Gastrocnemius medialis (tissue), 4 donors: ENCODE measurements at regions not wholly inside any gene's neighbourhood (a gene's known extent, or its start where the extent isn't known, plus 50 kb on each side); places are given as distances from the start of the nearest gene placed in this dataset.

ENCODE experiments used
- ATAC-seq, 2 donors: fragments of 150-250 bp; one replicate each; pipeline ENCODE4 v1.9.1; 2016
- DNase-seq, 2 donors: peaks; one replicate each; pipeline ENCODE4 v3.0.0-alpha.2; 2019
- H3K27ac ChIP-seq, 4 donors: fragments of 200-600 bp; sonication (generic); 1 replicate in 1 of 4; 2 replicates in 3 of 4; pipeline ENCODE4 v1.5.1; 2016 to 2018; ENCODE audit warnings: mild to moderate bottlenecking in 2 of 4, moderate library complexity in 1 of 4
- H3K27me3 ChIP-seq, 3 donors: fragments of 200-600 bp; sonication (generic) in 2 of 3; 1 replicate in 1 of 3; 2 replicates in 2 of 3; pipeline versions ENCODE4 v1.5.1 to v1.6.0; 2016 to 2019; ENCODE audit warnings: mild to moderate bottlenecking in 1 of 3, moderate library complexity in 1 of 3
- H3K36me3 ChIP-seq, 2 donors: fragments of 200-600 bp; sonication (generic) in 1 of 2; one replicate each; pipeline ENCODE4 v1.5.1; 2017 to 2018
- H3K4me1 ChIP-seq, 2 donors: fragments of 200-600 bp; sonication (generic) in 1 of 2; one replicate each; pipeline ENCODE4 v1.5.1; 2016 to 2017; ENCODE audit warnings: mild to moderate bottlenecking in 2 of 2
- H3K4me3 ChIP-seq, 4 donors: fragments of 200-600 bp; sonication (generic) in 3 of 4; 1 replicate in 1 of 4; 2 replicates in 3 of 4; pipeline ENCODE4 v1.5.1; 2016 to 2019; ENCODE audit warnings: mild to moderate bottlenecking in 2 of 4
- H3K9me3 ChIP-seq, 3 donors: fragments of 200-600 bp; sonication (generic) in 2 of 3; 1 replicate in 1 of 3; 2 replicates in 2 of 3; pipeline ENCODE4 v1.5.1; 2016 to 2019
- POLR2A ChIP-seq, 2 donors: fragments of 450-650 bp; IDR thresholded peaks; one replicate each; pipeline ENCODE4 v1.6.1; 2017; ENCODE audit warnings: antibody characterized with exemption in 2 of 2, mild to moderate bottlenecking in 2 of 2, moderate library complexity in 2 of 2
- in situ Hi-C, 4 donors: fragments of 200-750 bp; cut with MboI; loops; one replicate each; pipeline versions ENCODE4 v1.15.0 to v1.8.0; 2017; ENCODE audit warnings: low sequenced_read_pairs in 4 of 4
- intact Hi-C: fragments of 100-400 bp; cut with DNase I; formaldehyde crosslinking; loops from one replicate; pipeline ENCODE4 v1.15.1; 2023; ENCODE audit warnings: low total_unique reads
- TF ChIP-seq, protein P1 (sequence below), 5 experiments: fragments of 450-650 bp in 3 of 5; fragments of 200-600 bp in 2 of 5; sonication (generic) in 2 of 5; IDR thresholded peaks in 4 of 5; conservative IDR thresholded peaks in 1 of 5; 1 replicate in 4 of 5; 2 replicates in 1 of 5; pipeline ENCODE4 v1.5.1; 2016 to 2019; ENCODE audit warnings: antibody characterized with exemption in 5 of 5, mild to moderate bottlenecking in 3 of 5, moderate library complexity in 3 of 5

DNA sequence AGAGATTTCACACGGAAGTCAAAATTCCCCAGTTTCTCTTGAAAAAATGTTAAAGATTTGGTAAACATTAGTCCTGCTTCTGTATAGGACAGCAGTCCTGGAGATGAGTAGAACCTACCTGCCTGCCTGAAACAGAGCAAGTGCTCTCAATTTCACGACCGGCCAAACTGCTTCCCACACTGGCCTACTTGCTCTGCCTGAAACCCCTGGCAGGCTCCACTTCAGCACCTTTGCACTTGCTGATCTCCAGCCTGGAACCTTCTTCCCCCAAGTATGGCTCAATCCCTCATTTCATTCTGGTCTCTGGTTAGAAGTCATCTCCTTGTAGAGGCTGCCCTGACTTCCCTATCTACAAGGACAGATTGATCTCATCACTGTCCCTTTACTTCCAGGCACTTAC is 271.4 kb downstream of the DLEU7 start:
- no peak for ATAC-seq
- Histone ChIP-seq H3K27me3 (no peaks in the 10 kb centered on the region), H3K36me3 (no peaks in the 10 kb centered on the region), H3K27ac (no peak overlapping the region), H3K4me3 (no peak overlapping the region), H3K4me1 (peaks cover 4 to 5% of the 10 kb centered on the region in 2 donors), H3K9me3 (no peaks in the 10 kb centered on the region)
- TF ChIP-seq POLR2A (IDR thresholded peaks at IDR 0.05): no peak
- TF ChIP-seq, protein P1, sequence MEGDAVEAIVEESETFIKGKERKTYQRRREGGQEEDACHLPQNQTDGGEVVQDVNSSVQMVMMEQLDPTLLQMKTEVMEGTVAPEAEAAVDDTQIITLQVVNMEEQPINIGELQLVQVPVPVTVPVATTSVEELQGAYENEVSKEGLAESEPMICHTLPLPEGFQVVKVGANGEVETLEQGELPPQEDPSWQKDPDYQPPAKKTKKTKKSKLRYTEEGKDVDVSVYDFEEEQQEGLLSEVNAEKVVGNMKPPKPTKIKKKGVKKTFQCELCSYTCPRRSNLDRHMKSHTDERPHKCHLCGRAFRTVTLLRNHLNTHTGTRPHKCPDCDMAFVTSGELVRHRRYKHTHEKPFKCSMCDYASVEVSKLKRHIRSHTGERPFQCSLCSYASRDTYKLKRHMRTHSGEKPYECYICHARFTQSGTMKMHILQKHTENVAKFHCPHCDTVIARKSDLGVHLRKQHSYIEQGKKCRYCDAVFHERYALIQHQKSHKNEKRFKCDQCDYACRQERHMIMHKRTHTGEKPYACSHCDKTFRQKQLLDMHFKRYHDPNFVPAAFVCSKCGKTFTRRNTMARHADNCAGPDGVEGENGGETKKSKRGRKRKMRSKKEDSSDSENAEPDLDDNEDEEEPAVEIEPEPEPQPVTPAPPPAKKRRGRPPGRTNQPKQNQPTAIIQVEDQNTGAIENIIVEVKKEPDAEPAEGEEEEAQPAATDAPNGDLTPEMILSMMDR (IDR thresholded peaks at IDR 0.05 in 4 of 5, conservative IDR thresholded peaks at IDR 0.05 in 1 of 5): no peak
- in situ Hi-C loops (no loop called here), intact Hi-C loops (no loop called here)
- DNase-seq: no peak

DNA sequence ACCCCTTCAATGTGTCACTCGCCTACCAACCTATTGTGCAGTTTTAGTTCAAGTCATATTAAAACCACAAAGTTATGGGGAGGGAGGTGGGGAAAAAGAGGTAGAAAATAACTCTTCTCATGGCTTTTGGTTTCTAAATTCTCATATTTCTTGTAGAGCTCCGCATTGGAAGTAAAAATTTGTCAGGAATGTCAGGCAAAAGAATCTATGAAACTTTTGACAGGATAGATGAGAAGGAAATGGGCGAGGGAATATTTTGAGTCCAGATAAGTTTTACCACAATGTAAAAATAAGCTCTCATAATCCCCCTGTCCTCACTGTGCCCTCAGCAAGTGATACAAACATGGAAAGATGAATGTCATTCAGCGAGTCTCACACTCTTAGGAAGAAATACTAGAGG is 270.4 kb downstream of the DLEU7 start:
- DNase-seq (no peak), ATAC-seq (no peak)
- TF ChIP-seq, protein P1 (IDR thresholded peaks at IDR 0.05 in 4 of 5, conservative IDR thresholded peaks at IDR 0.05 in 1 of 5): no peak
- TF ChIP-seq POLR2A (IDR thresholded peaks at IDR 0.05): no peak
- Histone ChIP-seq H3K27ac (no peak overlapping the region), H3K4me3 (no peak overlapping the region), H3K36me3 (no peaks in the 10 kb centered on the region), H3K27me3 (no peaks in the 10 kb centered on the region), H3K9me3 (no peaks in the 10 kb centered on the region), H3K4me1 (peaks cover 4 to 5% of the 10 kb centered on the region in 2 donors)
- intact Hi-C loops: no loop called here
- in situ Hi-C loops: no loop called here

- peaks cover 4 to 5% of the 10 kb centered on the region in 2 donors for H3K4me1 ChIP-seq
- no peak overlapping the region for H3K4me3 ChIP-seq
- H3K9me3 ChIP-seq: no peaks in the 10 kb centered on the region
- ATAC-seq: no peak
- no peak for TF ChIP-seq POLR2A (IDR thresholded peaks at IDR 0.05)
- TF ChIP-seq, protein P1 (IDR thresholded peaks at IDR 0.05 in 4 of 5, conservative IDR thresholded peaks at IDR 0.05 in 1 of 5): no peak
- no peak overlapping the region for H3K27ac ChIP-seq
- in situ Hi-C loops: no loop called here
- H3K27me3 ChIP-seq: no peaks in the 10 kb centered on the region
- no peaks in the 10 kb centered on the region for H3K36me3 ChIP-seq
- intact Hi-C loops: no loop called here
- no peak for DNase-seq
These were observed 268.8 kb downstream of the DLEU7 start for GRCh38 chr13:50574731-50575130.

DNA sequence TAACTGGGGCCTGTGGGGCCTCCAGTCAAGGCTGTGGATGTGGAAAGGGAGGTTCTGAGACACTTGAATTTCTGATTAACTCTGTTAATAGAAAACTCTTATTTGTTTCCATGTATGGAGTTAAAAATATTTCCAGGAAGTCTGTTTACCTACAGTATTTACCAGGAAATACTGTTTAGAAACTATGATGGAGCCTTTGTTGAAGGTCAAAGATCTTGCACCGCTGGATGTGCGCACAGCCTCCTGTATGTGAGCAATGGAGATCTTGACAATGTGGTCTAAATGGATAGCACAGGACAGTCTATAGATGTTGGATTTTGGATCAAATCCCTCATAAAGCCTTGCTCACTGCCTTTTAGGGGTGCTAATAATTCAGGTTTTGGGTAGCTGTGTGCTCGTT is 268.4 kb downstream of the DLEU7 start:
- no peak overlapping the region for H3K27ac ChIP-seq
- intact Hi-C loops (no loop called here), in situ Hi-C loops (no loop called here)
- H3K4me1 ChIP-seq: peaks cover 4 to 5% of the 10 kb centered on the region in 2 donors
- no peak for TF ChIP-seq POLR2A (IDR thresholded peaks at IDR 0.05)
- TF ChIP-seq, protein P1 (IDR thresholded peaks at IDR 0.05 in 4 of 5, conservative IDR thresholded peaks at IDR 0.05 in 1 of 5): no peak
- DNase-seq (no peak), ATAC-seq (no peak)
- no peaks in the 10 kb centered on the region for H3K9me3 ChIP-seq
- no peaks in the 10 kb centered on the region for H3K36me3 ChIP-seq
- H3K4me3 ChIP-seq: no peak overlapping the region
- H3K27me3 ChIP-seq: no peaks in the 10 kb centered on the region

- no peaks in the 10 kb centered on the region for H3K27me3 ChIP-seq
- H3K27ac ChIP-seq: no peak overlapping the region
- TF ChIP-seq, protein P1 (IDR thresholded peaks at IDR 0.05 in 4 of 5, conservative IDR thresholded peaks at IDR 0.05 in 1 of 5): no peak
- TF ChIP-seq POLR2A (IDR thresholded peaks at IDR 0.05): no peak
- H3K36me3 ChIP-seq: no peaks in the 10 kb centered on the region
- no peaks in the 10 kb centered on the region for H3K9me3 ChIP-seq
- intact Hi-C loops: no loop called here
- DNase-seq: peak in 1 of 2 donors; percentile 19
- peaks cover 4 to 5% of the 10 kb centered on the region in 2 donors for H3K4me1 ChIP-seq
- no peak overlapping the region for H3K4me3 ChIP-seq
- ATAC-seq: peak in 1 of 2 donors; percentile 36
- in situ Hi-C loops: no loop called here
These were observed 267.3 kb downstream of the DLEU7 start for GRCh38 chr13:50576156-50576555.
